ENCODE measurements at regions not wholly inside any gene's neighbourhood (a gene's known extent, or its start where the extent isn't known, plus 50 kb on each side); places are given as distances from the start of the nearest gene placed in this dataset.
"Not testable (repeated sequence)": the region's sequence is repeated elsewhere in the genome, so short reads cannot be mapped to it uniquely, and the experiment has no call there.

- DNase-seq, result no peak
These were observed 225.8 kb upstream of the STEAP1 start for GRCh38 chr7:89928451-89928850.

- no peak for DNase-seq
These were observed 220.2 kb upstream of the STEAP1 start for GRCh38 chr7:89934101-89934500.

- no peak for DNase-seq
These were observed 210.7 kb upstream of the STEAP1 start for GRCh38 chr7:89943525-89944050.

- no peak for DNase-seq
These were observed 195.7 kb upstream of the STEAP1 start for GRCh38 chr7:89958525-89959068.

- DNase-seq, result no peak
These were observed 188.1 kb upstream of the STEAP1 start for GRCh38 chr7:89966067-89966664.

- no peak for DNase-seq
These were observed 178.7 kb upstream of the STEAP1 start for GRCh38 chr7:89975577-89975976.

- DNase-seq, result no peak
These were observed 166.6 kb upstream of the STEAP1 start for GRCh38 chr7:89987665-89988064.

GRCh38 chr7:89988074-89988473 lies 166.2 kb upstream of the STEAP1 start:
- no peak for DNase-seq

GRCh38 chr7:89989454-89989853 lies 164.8 kb upstream of the STEAP1 start:
- DNase-seq, result no peak

GRCh38 chr7:89994483-89994882 lies 159.8 kb upstream of the STEAP1 start:
- DNase-seq, result no peak

- no peak for DNase-seq
These were observed 155.7 kb upstream of the STEAP1 start for GRCh38 chr7:89998554-89998953.

GRCh38 chr7:90005836-90006235 lies 148.4 kb upstream of the STEAP1 start:
- no peak for DNase-seq

GRCh38 chr7:90007001-90007654 lies 147.1 kb upstream of the STEAP1 start:
- no peak for DNase-seq

GRCh38 chr7:90007831-90008230 lies 146.4 kb upstream of the STEAP1 start:
- DNase-seq, result no peak

- no peak for DNase-seq
These were observed 132.1 kb upstream of the STEAP1 start for GRCh38 chr7:90022213-90022612.

GRCh38 chr7:90025771-90026170 lies 128.5 kb upstream of the STEAP1 start:
- no peak for DNase-seq

- DNase-seq, result no peak
These were observed 120.4 kb upstream of the STEAP1 start for GRCh38 chr7:90033850-90034249.

GRCh38 chr7:90053094-90053493 lies 101.2 kb upstream of the STEAP1 start:
- DNase-seq, result no peak

GRCh38 chr7:90061077-90061476 lies 93.2 kb upstream of the STEAP1 start:
- DNase-seq, result no peak

GRCh38 chr7:90064370-90064769 lies 89.9 kb upstream of the STEAP1 start:
- no peak for DNase-seq

GRCh38 chr7:90067171-90067570 lies 87.1 kb upstream of the STEAP1 start:
- no peak for DNase-seq

GRCh38 chr7:90070238-90070637 lies 84.0 kb upstream of the STEAP1 start:
- not testable (repeated sequence) for DNase-seq

GRCh38 chr7:90078921-90079320 lies 75.3 kb upstream of the STEAP1 start:
- no peak for DNase-seq

GRCh38 chr7:90081621-90082020 lies 72.6 kb upstream of the STEAP1 start:
- no peak for DNase-seq
